ENCODE measurements at regions not wholly inside any gene's neighbourhood (a gene's known extent, or its start where the extent isn't known, plus 50 kb on each side); places are given as distances from the start of the nearest gene placed in this dataset.

DNA sequence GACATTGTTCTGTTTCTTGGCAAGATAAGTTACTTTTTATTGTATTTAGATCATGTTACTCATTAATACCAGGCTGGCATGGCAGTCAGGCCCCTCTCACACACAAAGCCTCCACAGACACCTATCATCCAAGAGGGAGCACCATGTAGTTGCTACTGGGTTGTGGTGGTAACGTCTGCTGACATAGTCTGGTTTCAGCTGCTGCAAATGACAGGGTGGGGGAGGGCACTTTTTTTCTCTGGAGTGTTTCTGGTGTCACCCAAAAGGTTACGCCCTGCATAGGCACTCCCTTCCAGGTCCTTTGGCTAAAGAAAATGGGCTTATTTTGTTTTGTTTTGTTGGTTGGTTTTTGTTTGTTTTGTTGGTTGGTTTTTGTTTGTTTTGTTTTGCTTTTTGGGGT is 236.4 kb upstream of the RIMS1 start:
- TF ChIP-seq POLR2A (IDR thresholded peaks at IDR 0.05) (no peak), EP300 (IDR thresholded peaks at IDR 0.05) (no peak)
- TF ChIP-seq, protein P1, sequence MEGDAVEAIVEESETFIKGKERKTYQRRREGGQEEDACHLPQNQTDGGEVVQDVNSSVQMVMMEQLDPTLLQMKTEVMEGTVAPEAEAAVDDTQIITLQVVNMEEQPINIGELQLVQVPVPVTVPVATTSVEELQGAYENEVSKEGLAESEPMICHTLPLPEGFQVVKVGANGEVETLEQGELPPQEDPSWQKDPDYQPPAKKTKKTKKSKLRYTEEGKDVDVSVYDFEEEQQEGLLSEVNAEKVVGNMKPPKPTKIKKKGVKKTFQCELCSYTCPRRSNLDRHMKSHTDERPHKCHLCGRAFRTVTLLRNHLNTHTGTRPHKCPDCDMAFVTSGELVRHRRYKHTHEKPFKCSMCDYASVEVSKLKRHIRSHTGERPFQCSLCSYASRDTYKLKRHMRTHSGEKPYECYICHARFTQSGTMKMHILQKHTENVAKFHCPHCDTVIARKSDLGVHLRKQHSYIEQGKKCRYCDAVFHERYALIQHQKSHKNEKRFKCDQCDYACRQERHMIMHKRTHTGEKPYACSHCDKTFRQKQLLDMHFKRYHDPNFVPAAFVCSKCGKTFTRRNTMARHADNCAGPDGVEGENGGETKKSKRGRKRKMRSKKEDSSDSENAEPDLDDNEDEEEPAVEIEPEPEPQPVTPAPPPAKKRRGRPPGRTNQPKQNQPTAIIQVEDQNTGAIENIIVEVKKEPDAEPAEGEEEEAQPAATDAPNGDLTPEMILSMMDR (IDR thresholded peaks at IDR 0.05): no peak
